ENCODE measurements at regions not wholly inside any gene's neighbourhood (a gene's known extent, or its start where the extent isn't known, plus 50 kb on each side); places are given as distances from the start of the nearest gene placed in this dataset.

- no peaks in the 10 kb centered on the region for H3K9me3 ChIP-seq (ENCODE audit: control insufficient read depth in 2 of 3, insufficient read depth in 1 of 3, low read length in 3 of 3)
- no peak overlapping the region for H3K4me3 ChIP-seq (ENCODE audit: low read length in 3 of 3)
- H3K4me1 ChIP-seq (ENCODE audit: control insufficient read depth in 2 of 3, insufficient read depth in 2 of 3, low read depth in 1 of 3, low read length in 3 of 3) = no peaks in the 10 kb centered on the region
- no peaks in the 10 kb centered on the region for H3K36me3 ChIP-seq (ENCODE audit: control insufficient read depth in 2 of 3, insufficient read depth in 3 of 3, low read length in 3 of 3)
- FAIRE-seq = no peak
- H3K27ac ChIP-seq (ENCODE audit: low read depth in 2 of 2, low read length in 2 of 2) = no peak overlapping the region
- no peak for TF ChIP-seq CTCF (IDR thresholded peaks at IDR 0.05; ENCODE audit: borderline replicate concordance, extremely low read depth, insufficient read depth)
- H3K27me3 ChIP-seq (ENCODE audit: control insufficient read depth, insufficient read depth, low read length) = no peaks in the 10 kb centered on the region
- no peak for DNase-seq
- H3K9ac ChIP-seq (ENCODE audit: low read length in 3 of 3) = no peak overlapping the region
- intact Hi-C loops (cut with DNase I) = no loop called here
Measured at GRCh38 chr5:91839233-91839632, 456.1 kb upstream of the ARRDC3 start.

- TF ChIP-seq CTCF (IDR thresholded peaks at IDR 0.05; ENCODE audit: borderline replicate concordance, extremely low read depth, insufficient read depth) = no peak
- Histone ChIP-seq H3K9me3 (ENCODE audit: control insufficient read depth in 2 of 3, insufficient read depth in 1 of 3, low read length in 3 of 3) (no peaks in the 10 kb centered on the region), H3K9ac (ENCODE audit: low read length in 3 of 3) (no peak overlapping the region), H3K4me1 (ENCODE audit: control insufficient read depth in 2 of 3, insufficient read depth in 2 of 3, low read depth in 1 of 3, low read length in 3 of 3) (no peaks in the 10 kb centered on the region), H3K4me3 (ENCODE audit: low read length in 3 of 3) (no peak overlapping the region), H3K27ac (ENCODE audit: low read depth in 2 of 2, low read length in 2 of 2) (no peak overlapping the region), H3K36me3 (ENCODE audit: control insufficient read depth in 2 of 3, insufficient read depth in 3 of 3, low read length in 3 of 3) (no peaks in the 10 kb centered on the region), H3K27me3 (ENCODE audit: control insufficient read depth, insufficient read depth, low read length) (no peaks in the 10 kb centered on the region)
- DNase-seq (no peak), FAIRE-seq (no peak)
- intact Hi-C loops (cut with DNase I) = no loop called here
Measured at GRCh38 chr5:91830361-91830953, 447.3 kb upstream of the ARRDC3 start.

- Histone ChIP-seq H3K9me3 (ENCODE audit: control insufficient read depth in 2 of 3, insufficient read depth in 1 of 3, low read length in 3 of 3) (no peaks in the 10 kb centered on the region), H3K9ac (ENCODE audit: low read length in 3 of 3) (no peak overlapping the region), H3K4me1 (ENCODE audit: control insufficient read depth in 2 of 3, insufficient read depth in 2 of 3, low read depth in 1 of 3, low read length in 3 of 3) (no peaks in the 10 kb centered on the region), H3K4me3 (ENCODE audit: low read length in 3 of 3) (no peak overlapping the region), H3K36me3 (ENCODE audit: control insufficient read depth in 2 of 3, insufficient read depth in 3 of 3, low read length in 3 of 3) (no peaks in the 10 kb centered on the region), H3K27me3 (ENCODE audit: control insufficient read depth, insufficient read depth, low read length) (no peaks in the 10 kb centered on the region), H3K27ac (ENCODE audit: low read depth in 2 of 2, low read length in 2 of 2) (no peak overlapping the region)
- DNase-seq (no peak), FAIRE-seq (no peak)
- intact Hi-C loops (cut with DNase I) = no loop called here
- TF ChIP-seq CTCF (IDR thresholded peaks at IDR 0.05; ENCODE audit: borderline replicate concordance, extremely low read depth, insufficient read depth) = no peak
Measured at GRCh38 chr5:91825618-91826017, 442.5 kb upstream of the ARRDC3 start.

- H3K9me3 ChIP-seq (ENCODE audit: control insufficient read depth in 2 of 3, insufficient read depth in 1 of 3, low read length in 3 of 3) = no peaks in the 10 kb centered on the region
- no peak overlapping the region for H3K27ac ChIP-seq (ENCODE audit: low read depth in 2 of 2, low read length in 2 of 2)
- H3K4me3 ChIP-seq (ENCODE audit: low read length in 3 of 3) = no peak overlapping the region
- no peak for TF ChIP-seq CTCF (IDR thresholded peaks at IDR 0.05; ENCODE audit: borderline replicate concordance, extremely low read depth, insufficient read depth)
- intact Hi-C loops (cut with DNase I) = no loop called here
- no peaks in the 10 kb centered on the region for H3K36me3 ChIP-seq (ENCODE audit: control insufficient read depth in 2 of 3, insufficient read depth in 3 of 3, low read length in 3 of 3)
- H3K9ac ChIP-seq (ENCODE audit: low read length in 3 of 3) = no peak overlapping the region
- FAIRE-seq = no peak
- no peak for DNase-seq
- no peaks in the 10 kb centered on the region for H3K27me3 ChIP-seq (ENCODE audit: control insufficient read depth, insufficient read depth, low read length)
- H3K4me1 ChIP-seq (ENCODE audit: control insufficient read depth in 2 of 3, insufficient read depth in 2 of 3, low read depth in 1 of 3, low read length in 3 of 3) = no peaks in the 10 kb centered on the region
Measured at GRCh38 chr5:91824406-91824805, 441.3 kb upstream of the ARRDC3 start.
